GM23338 (cell line): ENCODE measurements at regions not wholly inside any gene's neighbourhood (a gene's known extent, or its start where the extent isn't known, plus 50 kb on each side); places are given as distances from the start of the nearest gene placed in this dataset.

Source experiments
- CREB1 ChIP-seq: fragments of 250-450 bp; sonication (Bioruptor Pico); IDR thresholded peaks from 2 replicates; pipeline ENCODE4 v1.5.0; 2020; ENCODE audit warnings: low read depth, mild to moderate bottlenecking, moderate library complexity
- EZH2 ChIP-seq: fragments of 200-600 bp; sonication (generic); IDR thresholded peaks from one replicate; pipeline ENCODE4 v1.8.0; 2017; ENCODE audit warnings: antibody characterized with exemption, mild to moderate bottlenecking, low read depth; ENCODE audit not compliant: unreplicated experiment
- EZH2phosphoT487 ChIP-seq: fragments of 200-600 bp; sonication (generic); IDR thresholded peaks from one replicate; pipeline ENCODE4 v1.8.1; 2018; ENCODE audit warnings: antibody characterized with exemption; ENCODE audit not compliant: unreplicated experiment
- JUNB ChIP-seq: IDR thresholded peaks from one replicate; pipeline ENCODE4 v1.6.1; 2016; ENCODE audit warnings: antibody characterized with exemption; ENCODE audit not compliant: unreplicated experiment
- NANOG ChIP-seq: IDR thresholded peaks from 2 replicates; pipeline ENCODE4 v1.6.1; 2016; ENCODE audit warnings: antibody characterized with exemption, borderline replicate concordance
- POLR2AphosphoS5 ChIP-seq: IDR thresholded peaks from 2 replicates; pipeline ENCODE4 v1.6.1; 2016; ENCODE audit warnings: antibody characterized with exemption, low read depth
- STAT1 ChIP-seq: IDR thresholded peaks from one replicate; pipeline ENCODE4 v1.6.1; 2016; ENCODE audit warnings: antibody characterized with exemption; ENCODE audit not compliant: unreplicated experiment
- ZNF114 ChIP-seq: fragments of 250-450 bp; sonication (Bioruptor Pico); IDR thresholded peaks from 2 replicates; pipeline ENCODE4 v1.5.0; 2020; ENCODE audit warnings: mild to moderate bottlenecking, moderate library complexity
- ZNF331 ChIP-seq: fragments of 250-450 bp; sonication (Bioruptor Pico); IDR thresholded peaks from 2 replicates; pipeline ENCODE4 v1.5.0; 2020; ENCODE audit warnings: low read depth, mild to moderate bottlenecking, moderate library complexity
- TF ChIP-seq, protein P1 (sequence below), 2 experiments: fragments of 200-600 bp in 1 of 2; sonication (generic) in 1 of 2; conservative IDR thresholded peaks; 2 replicates each; pipeline versions ENCODE4 v1.5.1 to v1.6.1; 2016 to 2017; ENCODE audit warnings: antibody characterized with exemption in 2 of 2, low read depth in 2 of 2, mild to moderate bottlenecking in 2 of 2, moderate library complexity in 1 of 2
- TF ChIP-seq, protein P2 (sequence below): IDR thresholded peaks from one replicate; pipeline ENCODE4 v1.6.1; 2018; ENCODE audit warnings: antibody characterized with exemption; ENCODE audit not compliant: unreplicated experiment
- TF ChIP-seq, protein P3 (sequence below): IDR thresholded peaks from 2 replicates; pipeline ENCODE4 v1.6.1; 2016; ENCODE audit warnings: antibody characterized with exemption
- TF ChIP-seq, protein P4 (sequence below): fragments of 250-450 bp; sonication (Bioruptor Pico); IDR thresholded peaks from 2 replicates; pipeline ENCODE4 v1.5.0; 2020; ENCODE audit warnings: mild to moderate bottlenecking, moderate library complexity

DNA sequence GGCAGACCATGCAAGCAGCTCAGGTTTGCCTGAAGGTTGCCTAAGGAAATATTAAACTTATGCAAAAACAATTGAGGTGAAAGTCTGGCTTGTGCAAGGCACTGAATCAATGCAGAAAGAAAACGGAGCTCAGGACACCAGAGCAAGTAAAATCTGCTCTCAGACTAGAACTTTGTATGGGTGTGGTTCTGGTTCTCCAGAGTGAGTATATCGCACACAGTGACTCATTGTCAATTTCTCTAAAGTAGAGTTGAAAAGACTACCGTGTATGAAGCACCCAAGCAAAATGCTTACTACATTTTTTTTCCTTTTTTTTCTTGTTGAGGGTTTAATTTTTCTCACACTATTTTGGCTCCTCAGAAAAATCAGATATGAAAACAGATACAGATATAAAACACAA lies 650.3 kb upstream of the CDH10 start:
- TF ChIP-seq, protein P1, sequence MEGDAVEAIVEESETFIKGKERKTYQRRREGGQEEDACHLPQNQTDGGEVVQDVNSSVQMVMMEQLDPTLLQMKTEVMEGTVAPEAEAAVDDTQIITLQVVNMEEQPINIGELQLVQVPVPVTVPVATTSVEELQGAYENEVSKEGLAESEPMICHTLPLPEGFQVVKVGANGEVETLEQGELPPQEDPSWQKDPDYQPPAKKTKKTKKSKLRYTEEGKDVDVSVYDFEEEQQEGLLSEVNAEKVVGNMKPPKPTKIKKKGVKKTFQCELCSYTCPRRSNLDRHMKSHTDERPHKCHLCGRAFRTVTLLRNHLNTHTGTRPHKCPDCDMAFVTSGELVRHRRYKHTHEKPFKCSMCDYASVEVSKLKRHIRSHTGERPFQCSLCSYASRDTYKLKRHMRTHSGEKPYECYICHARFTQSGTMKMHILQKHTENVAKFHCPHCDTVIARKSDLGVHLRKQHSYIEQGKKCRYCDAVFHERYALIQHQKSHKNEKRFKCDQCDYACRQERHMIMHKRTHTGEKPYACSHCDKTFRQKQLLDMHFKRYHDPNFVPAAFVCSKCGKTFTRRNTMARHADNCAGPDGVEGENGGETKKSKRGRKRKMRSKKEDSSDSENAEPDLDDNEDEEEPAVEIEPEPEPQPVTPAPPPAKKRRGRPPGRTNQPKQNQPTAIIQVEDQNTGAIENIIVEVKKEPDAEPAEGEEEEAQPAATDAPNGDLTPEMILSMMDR (conservative IDR thresholded peaks at IDR 0.05; ENCODE audit: low read depth in 2 of 2), result no peak
- TF ChIP-seq POLR2AphosphoS5, result no peak
- no peak for TF ChIP-seq EZH2
- TF ChIP-seq, protein P2, sequence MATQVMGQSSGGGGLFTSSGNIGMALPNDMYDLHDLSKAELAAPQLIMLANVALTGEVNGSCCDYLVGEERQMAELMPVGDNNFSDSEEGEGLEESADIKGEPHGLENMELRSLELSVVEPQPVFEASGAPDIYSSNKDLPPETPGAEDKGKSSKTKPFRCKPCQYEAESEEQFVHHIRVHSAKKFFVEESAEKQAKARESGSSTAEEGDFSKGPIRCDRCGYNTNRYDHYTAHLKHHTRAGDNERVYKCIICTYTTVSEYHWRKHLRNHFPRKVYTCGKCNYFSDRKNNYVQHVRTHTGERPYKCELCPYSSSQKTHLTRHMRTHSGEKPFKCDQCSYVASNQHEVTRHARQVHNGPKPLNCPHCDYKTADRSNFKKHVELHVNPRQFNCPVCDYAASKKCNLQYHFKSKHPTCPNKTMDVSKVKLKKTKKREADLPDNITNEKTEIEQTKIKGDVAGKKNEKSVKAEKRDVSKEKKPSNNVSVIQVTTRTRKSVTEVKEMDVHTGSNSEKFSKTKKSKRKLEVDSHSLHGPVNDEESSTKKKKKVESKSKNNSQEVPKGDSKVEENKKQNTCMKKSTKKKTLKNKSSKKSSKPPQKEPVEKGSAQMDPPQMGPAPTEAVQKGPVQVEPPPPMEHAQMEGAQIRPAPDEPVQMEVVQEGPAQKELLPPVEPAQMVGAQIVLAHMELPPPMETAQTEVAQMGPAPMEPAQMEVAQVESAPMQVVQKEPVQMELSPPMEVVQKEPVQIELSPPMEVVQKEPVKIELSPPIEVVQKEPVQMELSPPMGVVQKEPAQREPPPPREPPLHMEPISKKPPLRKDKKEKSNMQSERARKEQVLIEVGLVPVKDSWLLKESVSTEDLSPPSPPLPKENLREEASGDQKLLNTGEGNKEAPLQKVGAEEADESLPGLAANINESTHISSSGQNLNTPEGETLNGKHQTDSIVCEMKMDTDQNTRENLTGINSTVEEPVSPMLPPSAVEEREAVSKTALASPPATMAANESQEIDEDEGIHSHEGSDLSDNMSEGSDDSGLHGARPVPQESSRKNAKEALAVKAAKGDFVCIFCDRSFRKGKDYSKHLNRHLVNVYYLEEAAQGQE, result no peak
- no peak for TF ChIP-seq CREB1 (CRISPR knock-in tag)
- TF ChIP-seq JUNB, result no peak
- no peak for TF ChIP-seq ZNF331
- TF ChIP-seq NANOG, result no peak
- TF ChIP-seq EZH2phosphoT487, result no peak
- no peak for TF ChIP-seq ZNF114 (CRISPR knock-in tag)
- TF ChIP-seq, protein P3, sequence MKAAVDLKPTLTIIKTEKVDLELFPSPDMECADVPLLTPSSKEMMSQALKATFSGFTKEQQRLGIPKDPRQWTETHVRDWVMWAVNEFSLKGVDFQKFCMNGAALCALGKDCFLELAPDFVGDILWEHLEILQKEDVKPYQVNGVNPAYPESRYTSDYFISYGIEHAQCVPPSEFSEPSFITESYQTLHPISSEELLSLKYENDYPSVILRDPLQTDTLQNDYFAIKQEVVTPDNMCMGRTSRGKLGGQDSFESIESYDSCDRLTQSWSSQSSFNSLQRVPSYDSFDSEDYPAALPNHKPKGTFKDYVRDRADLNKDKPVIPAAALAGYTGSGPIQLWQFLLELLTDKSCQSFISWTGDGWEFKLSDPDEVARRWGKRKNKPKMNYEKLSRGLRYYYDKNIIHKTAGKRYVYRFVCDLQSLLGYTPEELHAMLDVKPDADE, result no peak
- TF ChIP-seq, protein P4, sequence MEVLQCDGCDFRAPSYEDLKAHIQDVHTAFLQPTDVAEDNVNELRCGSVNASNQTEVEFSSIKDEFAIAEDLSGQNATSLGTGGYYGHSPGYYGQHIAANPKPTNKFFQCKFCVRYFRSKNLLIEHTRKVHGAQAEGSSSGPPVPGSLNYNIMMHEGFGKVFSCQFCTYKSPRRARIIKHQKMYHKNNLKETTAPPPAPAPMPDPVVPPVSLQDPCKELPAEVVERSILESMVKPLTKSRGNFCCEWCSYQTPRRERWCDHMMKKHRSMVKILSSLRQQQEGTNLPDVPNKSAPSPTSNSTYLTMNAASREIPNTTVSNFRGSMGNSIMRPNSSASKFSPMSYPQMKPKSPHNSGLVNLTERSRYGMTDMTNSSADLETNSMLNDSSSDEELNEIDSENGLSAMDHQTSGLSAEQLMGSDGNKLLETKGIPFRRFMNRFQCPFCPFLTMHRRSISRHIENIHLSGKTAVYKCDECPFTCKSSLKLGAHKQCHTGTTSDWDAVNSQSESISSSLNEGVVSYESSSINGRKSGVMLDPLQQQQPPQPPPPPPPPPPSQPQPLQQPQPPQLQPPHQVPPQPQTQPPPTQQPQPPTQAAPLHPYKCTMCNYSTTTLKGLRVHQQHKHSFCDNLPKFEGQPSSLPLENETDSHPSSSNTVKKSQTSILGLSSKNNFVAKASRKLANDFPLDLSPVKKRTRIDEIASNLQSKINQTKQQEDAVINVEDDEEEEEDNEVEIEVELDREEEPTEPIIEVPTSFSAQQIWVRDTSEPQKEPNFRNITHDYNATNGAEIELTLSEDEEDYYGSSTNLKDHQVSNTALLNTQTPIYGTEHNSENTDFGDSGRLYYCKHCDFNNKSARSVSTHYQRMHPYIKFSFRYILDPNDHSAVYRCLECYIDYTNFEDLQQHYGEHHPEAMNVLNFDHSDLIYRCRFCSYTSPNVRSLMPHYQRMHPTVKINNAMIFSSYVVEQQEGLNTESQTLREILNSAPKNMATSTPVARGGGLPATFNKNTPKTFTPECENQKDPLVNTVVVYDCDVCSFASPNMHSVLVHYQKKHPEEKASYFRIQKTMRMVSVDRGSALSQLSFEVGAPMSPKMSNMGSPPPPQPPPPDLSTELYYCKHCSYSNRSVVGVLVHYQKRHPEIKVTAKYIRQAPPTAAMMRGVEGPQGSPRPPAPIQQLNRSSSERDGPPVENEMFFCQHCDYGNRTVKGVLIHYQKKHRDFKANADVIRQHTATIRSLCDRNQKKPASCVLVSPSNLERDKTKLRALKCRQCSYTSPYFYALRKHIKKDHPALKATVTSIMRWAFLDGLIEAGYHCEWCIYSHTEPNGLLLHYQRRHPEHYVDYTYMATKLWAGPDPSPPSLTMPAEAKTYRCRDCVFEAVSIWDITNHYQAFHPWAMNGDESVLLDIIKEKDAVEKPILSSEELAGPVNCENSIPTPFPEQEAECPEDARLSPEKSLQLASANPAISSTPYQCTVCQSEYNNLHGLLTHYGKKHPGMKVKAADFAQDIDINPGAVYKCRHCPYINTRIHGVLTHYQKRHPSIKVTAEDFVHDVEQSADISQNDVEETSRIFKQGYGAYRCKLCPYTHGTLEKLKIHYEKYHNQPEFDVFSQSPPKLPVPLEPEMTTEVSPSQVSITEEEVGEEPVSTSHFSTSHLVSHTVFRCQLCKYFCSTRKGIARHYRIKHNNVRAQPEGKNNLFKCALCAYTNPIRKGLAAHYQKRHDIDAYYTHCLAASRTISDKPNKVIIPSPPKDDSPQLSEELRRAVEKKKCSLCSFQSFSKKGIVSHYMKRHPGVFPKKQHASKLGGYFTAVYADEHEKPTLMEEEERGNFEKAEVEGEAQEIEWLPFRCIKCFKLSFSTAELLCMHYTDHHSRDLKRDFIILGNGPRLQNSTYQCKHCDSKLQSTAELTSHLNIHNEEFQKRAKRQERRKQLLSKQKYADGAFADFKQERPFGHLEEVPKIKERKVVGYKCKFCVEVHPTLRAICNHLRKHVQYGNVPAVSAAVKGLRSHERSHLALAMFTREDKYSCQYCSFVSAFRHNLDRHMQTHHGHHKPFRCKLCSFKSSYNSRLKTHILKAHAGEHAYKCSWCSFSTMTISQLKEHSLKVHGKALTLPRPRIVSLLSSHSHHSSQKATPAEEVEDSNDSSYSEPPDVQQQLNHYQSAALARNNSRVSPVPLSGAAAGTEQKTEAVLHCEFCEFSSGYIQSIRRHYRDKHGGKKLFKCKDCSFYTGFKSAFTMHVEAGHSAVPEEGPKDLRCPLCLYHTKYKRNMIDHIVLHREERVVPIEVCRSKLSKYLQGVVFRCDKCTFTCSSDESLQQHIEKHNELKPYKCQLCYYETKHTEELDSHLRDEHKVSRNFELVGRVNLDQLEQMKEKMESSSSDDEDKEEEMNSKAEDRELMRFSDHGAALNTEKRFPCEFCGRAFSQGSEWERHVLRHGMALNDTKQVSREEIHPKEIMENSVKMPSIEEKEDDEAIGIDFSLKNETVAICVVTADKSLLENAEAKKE, result no peak
- no peak for TF ChIP-seq STAT1
